ENCODE measurements at regions not wholly inside any gene's neighbourhood (a gene's known extent, or its start where the extent isn't known, plus 50 kb on each side); places are given as distances from the start of the nearest gene placed in this dataset.

DNA sequence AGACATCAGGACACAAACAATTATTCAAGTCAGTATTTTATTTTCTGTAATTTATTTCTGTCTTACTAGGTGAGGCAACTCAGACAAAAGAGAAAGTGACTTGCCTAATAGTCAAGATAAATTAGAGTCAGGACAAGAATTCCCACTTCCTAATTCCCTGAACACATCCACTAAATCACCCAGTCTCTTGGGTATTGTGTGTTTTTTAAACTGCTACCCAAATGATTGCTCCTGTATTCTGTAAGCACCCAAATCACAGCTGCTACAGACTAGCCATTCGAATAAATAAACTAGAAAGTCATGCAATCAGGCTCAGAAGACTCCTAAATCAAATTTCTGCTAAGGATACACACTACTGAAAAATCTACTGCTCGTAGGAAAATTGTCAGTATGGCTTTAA lies 263.0 kb downstream of the DUSP6 start:
- Histone ChIP-seq H3K9me3 (ENCODE audit: low read depth) (no peaks in the 10 kb centered on the region), H3K27me3 (no peaks in the 10 kb centered on the region), H3K36me3 (replicated peaks; ENCODE audit: insufficient read depth, low read depth) (no peaks in the 10 kb centered on the region), H2AFZ (no peak overlapping the region), H3K9me2 (replicated peaks; ENCODE audit: insufficient read depth) (no peaks in the 10 kb centered on the region), H3K4me2 (no peak overlapping the region), H3K4me1 (ENCODE audit: insufficient read depth) (no peaks in the 10 kb centered on the region), H3K4me3 (no peak overlapping the region), H4K20me1 (ENCODE audit: insufficient read depth, poor library complexity, severe bottlenecking) (no peaks in the 10 kb centered on the region), H3K79me2 (no peaks in the 10 kb centered on the region), H3K27ac (no peak overlapping the region)
- no peak for DNase-seq (ENCODE audit: low spot score)
- no peak for TF ChIP-seq EZH2phosphoT487 (IDR thresholded peaks at IDR 0.05; ENCODE audit: low read depth, severe bottlenecking, unreplicated experiment)
- TF ChIP-seq, protein P1, sequence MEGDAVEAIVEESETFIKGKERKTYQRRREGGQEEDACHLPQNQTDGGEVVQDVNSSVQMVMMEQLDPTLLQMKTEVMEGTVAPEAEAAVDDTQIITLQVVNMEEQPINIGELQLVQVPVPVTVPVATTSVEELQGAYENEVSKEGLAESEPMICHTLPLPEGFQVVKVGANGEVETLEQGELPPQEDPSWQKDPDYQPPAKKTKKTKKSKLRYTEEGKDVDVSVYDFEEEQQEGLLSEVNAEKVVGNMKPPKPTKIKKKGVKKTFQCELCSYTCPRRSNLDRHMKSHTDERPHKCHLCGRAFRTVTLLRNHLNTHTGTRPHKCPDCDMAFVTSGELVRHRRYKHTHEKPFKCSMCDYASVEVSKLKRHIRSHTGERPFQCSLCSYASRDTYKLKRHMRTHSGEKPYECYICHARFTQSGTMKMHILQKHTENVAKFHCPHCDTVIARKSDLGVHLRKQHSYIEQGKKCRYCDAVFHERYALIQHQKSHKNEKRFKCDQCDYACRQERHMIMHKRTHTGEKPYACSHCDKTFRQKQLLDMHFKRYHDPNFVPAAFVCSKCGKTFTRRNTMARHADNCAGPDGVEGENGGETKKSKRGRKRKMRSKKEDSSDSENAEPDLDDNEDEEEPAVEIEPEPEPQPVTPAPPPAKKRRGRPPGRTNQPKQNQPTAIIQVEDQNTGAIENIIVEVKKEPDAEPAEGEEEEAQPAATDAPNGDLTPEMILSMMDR (IDR thresholded peaks at IDR 0.05; ENCODE audit: poor library complexity) = no peak
- no peak for TF ChIP-seq EZH2 (IDR thresholded peaks at IDR 0.05; ENCODE audit: borderline replicate concordance)
- WGBS (ENCODE audit: low lambda C conversion rate, missing lambda C conversion rate) = 91% methylated on average over 2 of the region's 2 CpGs

DNA sequence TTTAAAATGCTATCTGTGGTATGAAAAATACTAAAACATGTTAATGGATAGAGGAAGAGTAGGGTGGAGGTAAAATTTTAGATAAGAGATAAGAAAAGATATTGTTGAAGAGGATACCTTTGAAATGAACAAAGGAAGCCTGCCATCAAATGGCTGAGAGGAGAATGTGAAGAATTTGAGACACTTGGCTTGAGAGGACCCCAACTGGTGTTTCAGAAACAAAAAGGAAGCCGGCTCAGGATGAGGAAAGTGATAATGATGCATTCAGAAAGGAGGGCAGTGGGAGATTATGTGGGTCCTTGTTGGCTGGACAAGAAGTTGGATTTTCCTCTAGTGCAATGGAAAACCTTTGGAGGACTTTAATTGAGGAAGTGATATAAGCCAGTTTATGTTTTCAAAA lies 264.4 kb downstream of the DUSP6 start:
- Histone ChIP-seq H4K20me1 (ENCODE audit: insufficient read depth, poor library complexity, severe bottlenecking) (no peaks in the 10 kb centered on the region), H3K4me3 (no peak overlapping the region), H3K79me2 (no peaks in the 10 kb centered on the region), H3K27ac (peak overlapping the region; percentile 41), H3K4me2 (no peak overlapping the region), H3K27me3 (no peaks in the 10 kb centered on the region), H3K9me2 (replicated peaks; ENCODE audit: insufficient read depth) (no peaks in the 10 kb centered on the region), H3K4me1 (ENCODE audit: insufficient read depth) (no peaks in the 10 kb centered on the region), H3K36me3 (replicated peaks; ENCODE audit: insufficient read depth, low read depth) (no peaks in the 10 kb centered on the region), H3K9me3 (ENCODE audit: low read depth) (no peaks in the 10 kb centered on the region), H2AFZ (no peak overlapping the region)
- WGBS (ENCODE audit: low lambda C conversion rate, missing lambda C conversion rate) = 24% methylated on average over 1 of the region's 1 CpG
- DNase-seq (ENCODE audit: low spot score) = no peak
- no peak for TF ChIP-seq EZH2phosphoT487 (IDR thresholded peaks at IDR 0.05; ENCODE audit: low read depth, severe bottlenecking, unreplicated experiment)
- TF ChIP-seq EZH2 (IDR thresholded peaks at IDR 0.05; ENCODE audit: borderline replicate concordance) = no peak
- TF ChIP-seq, protein P1 (IDR thresholded peaks at IDR 0.05; ENCODE audit: poor library complexity) = no peak

- Histone ChIP-seq H4K20me1 (ENCODE audit: insufficient read depth, poor library complexity, severe bottlenecking) (no peaks in the 10 kb centered on the region), H3K79me2 (no peaks in the 10 kb centered on the region), H3K9me3 (ENCODE audit: low read depth) (no peaks in the 10 kb centered on the region), H3K4me3 (no peak overlapping the region), H3K9me2 (replicated peaks; ENCODE audit: insufficient read depth) (no peaks in the 10 kb centered on the region), H3K27me3 (no peaks in the 10 kb centered on the region), H3K36me3 (replicated peaks; ENCODE audit: insufficient read depth, low read depth) (no peaks in the 10 kb centered on the region), H2AFZ (no peak overlapping the region), H3K4me2 (peak overlapping the region; percentile 38), H3K27ac (peak overlapping the region; percentile 60), H3K4me1 (ENCODE audit: insufficient read depth) (no peaks in the 10 kb centered on the region)
- DNase-seq (ENCODE audit: low spot score) = peak; percentile 53
- 57% methylated on average over 6 of the region's 6 CpGs for WGBS (ENCODE audit: low lambda C conversion rate, missing lambda C conversion rate)
- no peak for TF ChIP-seq EZH2phosphoT487 (IDR thresholded peaks at IDR 0.05; ENCODE audit: low read depth, severe bottlenecking, unreplicated experiment)
- no peak for TF ChIP-seq EZH2 (IDR thresholded peaks at IDR 0.05; ENCODE audit: borderline replicate concordance)
These were observed 265.0 kb downstream of the DUSP6 start for GRCh38 chr12:89087149-89087825.

- no peaks in the 10 kb centered on the region for H3K4me1 ChIP-seq (ENCODE audit: insufficient read depth)
- H3K27ac ChIP-seq = no peak overlapping the region
- DNase-seq (ENCODE audit: low spot score) = no peak
- H3K4me3 ChIP-seq = no peak overlapping the region
- no peaks in the 10 kb centered on the region for H3K9me3 ChIP-seq (ENCODE audit: low read depth)
- no peak overlapping the region for H3K4me2 ChIP-seq
- H3K36me3 ChIP-seq (replicated peaks; ENCODE audit: insufficient read depth, low read depth) = no peaks in the 10 kb centered on the region
- no peaks in the 10 kb centered on the region for H3K79me2 ChIP-seq
- no peak overlapping the region for H2AFZ ChIP-seq
- no peaks in the 10 kb centered on the region for H3K9me2 ChIP-seq (replicated peaks; ENCODE audit: insufficient read depth)
- no peaks in the 10 kb centered on the region for H4K20me1 ChIP-seq (ENCODE audit: insufficient read depth, poor library complexity, severe bottlenecking)
- TF ChIP-seq EZH2phosphoT487 (IDR thresholded peaks at IDR 0.05; ENCODE audit: low read depth, severe bottlenecking, unreplicated experiment) = no peak
- TF ChIP-seq, protein P1 (IDR thresholded peaks at IDR 0.05; ENCODE audit: poor library complexity) = no peak
- no peak for TF ChIP-seq EZH2 (IDR thresholded peaks at IDR 0.05; ENCODE audit: borderline replicate concordance)
- 89% methylated on average over 5 of the region's 5 CpGs for WGBS (ENCODE audit: low lambda C conversion rate, missing lambda C conversion rate)
- no peaks in the 10 kb centered on the region for H3K27me3 ChIP-seq
These were observed 266.9 kb downstream of the DUSP6 start for GRCh38 chr12:89085421-89085820.

Data from hepatocyte (in vitro differentiated cells).